ES-I3 (cell line): ENCODE measurements at regions not wholly inside any gene's neighbourhood (a gene's known extent, or its start where the extent isn't known, plus 50 kb on each side); places are given as distances from the start of the nearest gene placed in this dataset.

Source experiments
- H3K36me3 ChIP-seq: 2 replicates; pipeline ENCODE4 v1.6.1; 2013; ENCODE audit warnings: mild to moderate bottlenecking, low read length, control low read depth, moderate library complexity; ENCODE audit not compliant: insufficient read depth
- H3K4me1 ChIP-seq: 2 replicates; pipeline ENCODE4 v1.6.1; 2013; ENCODE audit warnings: mild to moderate bottlenecking, control low read depth, low read length; ENCODE audit not compliant: insufficient read depth
- H3K9ac ChIP-seq: 2 replicates; pipeline ENCODE4 v1.6.1; 2013; ENCODE audit warnings: low read depth, mild to moderate bottlenecking, low read length, moderate library complexity
- H3K9me3 ChIP-seq: 2 replicates; pipeline ENCODE4 v1.6.1; 2013; ENCODE audit warnings: mild to moderate bottlenecking, low read length, moderate library complexity; ENCODE audit not compliant: control insufficient read depth, insufficient read depth

GRCh38 chr20:61105395-61105794 is 146.7 kb upstream of the CDH4 start:
- H3K36me3 ChIP-seq = no peaks in the 10 kb centered on the region
- no peaks in the 10 kb centered on the region; the same call in 1 of the 2 replicates for H3K9me3 ChIP-seq
- H3K9ac ChIP-seq = no peak overlapping the region
- H3K4me1 ChIP-seq = no peaks in the 10 kb centered on the region

GRCh38 chr20:61106438-61106837 is 145.6 kb upstream of the CDH4 start:
- no peaks in the 10 kb centered on the region; the same call in 1 of the 2 replicates for H3K9me3 ChIP-seq
- H3K4me1 ChIP-seq = no peaks in the 10 kb centered on the region
- H3K36me3 ChIP-seq = no peaks in the 10 kb centered on the region
- H3K9ac ChIP-seq = no peak overlapping the region

GRCh38 chr20:61109221-61109805 is 142.7 kb upstream of the CDH4 start:
- H3K9me3 ChIP-seq = no peaks in the 10 kb centered on the region; the same call in 1 of the 2 replicates
- no peaks in the 10 kb centered on the region for H3K36me3 ChIP-seq
- H3K9ac ChIP-seq = no peak overlapping the region
- H3K4me1 ChIP-seq = no peaks in the 10 kb centered on the region

GRCh38 chr20:61112515-61112914 is 139.5 kb upstream of the CDH4 start:
- Histone ChIP-seq H3K4me1 (no peaks in the 10 kb centered on the region), H3K9ac (no peak overlapping the region)

GRCh38 chr20:61113731-61114130 is 138.3 kb upstream of the CDH4 start:
- Histone ChIP-seq H3K36me3 (no peaks in the 10 kb centered on the region), H3K9me3 (no peaks in the 10 kb centered on the region), H3K9ac (no peak overlapping the region), H3K4me1 (no peaks in the 10 kb centered on the region)

More at GRCh38 chr20:61112515-61112914, 139.5 kb upstream of the CDH4 start:
- no peaks in the 10 kb centered on the region for H3K36me3 ChIP-seq
- no peaks in the 10 kb centered on the region; the same call in 1 of the 2 replicates for H3K9me3 ChIP-seq

GRCh38 chr20:61114493-61115175 is 137.4 kb upstream of the CDH4 start:
- H3K9me3 ChIP-seq = no peaks in the 10 kb centered on the region
- H3K36me3 ChIP-seq = no peaks in the 10 kb centered on the region
- H3K9ac ChIP-seq = no peak overlapping the region
- H3K4me1 ChIP-seq = 0 out of 2 replicates have a peak, but pooled peaks cover under 1% of the 10 kb centered on the region

- Histone ChIP-seq H3K36me3 (no peaks in the 10 kb centered on the region), H3K4me1 (peaks cover 10% of the 10 kb centered on the region; the same call in 1 of the 2 replicates), H3K9me3 (no peaks in the 10 kb centered on the region), H3K9ac (no peak overlapping the region)
Observed at GRCh38 chr20:61115364-61116065, 136.5 kb upstream of the CDH4 start.

- no peaks in the 10 kb centered on the region for H3K36me3 ChIP-seq
- H3K9me3 ChIP-seq = no peaks in the 10 kb centered on the region
- H3K9ac ChIP-seq = no peak overlapping the region
- peaks cover 10% of the 10 kb centered on the region; the same call in 1 of the 2 replicates for H3K4me1 ChIP-seq
Observed at GRCh38 chr20:61117725-61118124, 134.3 kb upstream of the CDH4 start.

GRCh38 chr20:61118429-61119224 is 133.4 kb upstream of the CDH4 start:
- H3K4me1 ChIP-seq = peaks cover 10% of the 10 kb centered on the region; the same call in 1 of the 2 replicates
- no peaks in the 10 kb centered on the region for H3K9me3 ChIP-seq
- no peak overlapping the region for H3K9ac ChIP-seq
- no peaks in the 10 kb centered on the region for H3K36me3 ChIP-seq

GRCh38 chr20:61119273-61119672 is 132.8 kb upstream of the CDH4 start:
- no peaks in the 10 kb centered on the region for H3K36me3 ChIP-seq
- peaks cover 10% of the 10 kb centered on the region; the same call in 1 of the 2 replicates for H3K4me1 ChIP-seq
- no peak overlapping the region for H3K9ac ChIP-seq
- H3K9me3 ChIP-seq = no peaks in the 10 kb centered on the region

- H3K36me3 ChIP-seq = no peaks in the 10 kb centered on the region
- peaks cover 10% of the 10 kb centered on the region; the same call in 1 of the 2 replicates for H3K4me1 ChIP-seq
- no peaks in the 10 kb centered on the region for H3K9me3 ChIP-seq
- H3K9ac ChIP-seq = no peak overlapping the region
Observed at GRCh38 chr20:61119794-61120410, 132.2 kb upstream of the CDH4 start.

GRCh38 chr20:61120595-61121515 is 131.2 kb upstream of the CDH4 start:
- Histone ChIP-seq H3K36me3 (no peaks in the 10 kb centered on the region), H3K9ac (no peak overlapping the region), H3K9me3 (no peaks in the 10 kb centered on the region), H3K4me1 (peaks cover 10% of the 10 kb centered on the region; the same call in 1 of the 2 replicates)

- no peaks in the 10 kb centered on the region for H3K36me3 ChIP-seq
- no peak overlapping the region for H3K9ac ChIP-seq
- H3K4me1 ChIP-seq = peaks cover 10% of the 10 kb centered on the region; the same call in 1 of the 2 replicates
Observed at GRCh38 chr20:61121661-61122060, 130.4 kb upstream of the CDH4 start.

More at GRCh38 chr20:61121661-61122060, 130.4 kb upstream of the CDH4 start:
- H3K9me3 ChIP-seq = no peaks in the 10 kb centered on the region
